ENCODE measurements at regions not wholly inside any gene's neighbourhood (a gene's known extent, or its start where the extent isn't known, plus 50 kb on each side); places are given as distances from the start of the nearest gene placed in this dataset.

DNA sequence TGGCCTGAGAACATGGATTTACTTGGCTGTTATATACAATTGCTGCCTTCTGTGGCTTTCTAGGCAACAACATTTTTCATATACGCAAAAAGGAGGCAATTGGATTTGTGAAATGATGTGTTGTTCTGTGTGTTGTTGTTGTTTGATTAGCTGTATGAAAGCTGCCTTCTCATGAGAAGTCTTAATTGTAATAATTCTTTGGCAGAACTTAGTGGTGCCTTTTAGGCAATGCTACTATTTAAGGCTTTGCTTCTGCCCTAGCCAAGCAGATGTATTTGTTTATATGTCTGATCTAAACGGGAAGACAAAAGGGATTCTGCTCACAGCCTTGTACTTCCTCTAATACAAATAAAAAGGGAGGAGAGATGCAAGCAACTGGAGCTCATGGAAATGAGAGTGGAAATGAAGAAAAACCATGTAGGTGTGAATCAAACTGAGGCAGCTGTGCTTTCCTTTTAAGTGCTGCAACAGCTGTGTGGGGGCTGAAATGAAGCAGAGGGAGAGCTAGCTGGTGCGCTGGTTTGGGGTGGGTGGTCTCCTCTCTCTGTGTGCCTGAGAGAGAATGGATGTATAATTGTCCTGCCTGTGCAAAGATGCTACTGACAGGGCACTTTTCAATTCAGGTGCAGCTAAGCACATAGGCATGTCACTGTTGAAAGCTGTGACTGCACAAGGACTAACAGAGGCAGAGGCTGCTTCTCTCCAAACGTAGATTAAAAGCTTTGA, 386.9 kb upstream of the MAN1A1 start:
- Mint-ChIP-seq H3K4me3 (no peak overlapping the region), H3K4me1 (peaks cover 10% of the 10 kb centered on the region), H3K27me3 (ENCODE audit: low read depth) (no peaks in the 10 kb centered on the region), H3K36me3 (ENCODE audit: low read depth) (no peaks in the 10 kb centered on the region), H3K9me3 (no peaks in the 10 kb centered on the region), H3K27ac (no peak overlapping the region)
- TF ChIP-seq, protein P1, sequence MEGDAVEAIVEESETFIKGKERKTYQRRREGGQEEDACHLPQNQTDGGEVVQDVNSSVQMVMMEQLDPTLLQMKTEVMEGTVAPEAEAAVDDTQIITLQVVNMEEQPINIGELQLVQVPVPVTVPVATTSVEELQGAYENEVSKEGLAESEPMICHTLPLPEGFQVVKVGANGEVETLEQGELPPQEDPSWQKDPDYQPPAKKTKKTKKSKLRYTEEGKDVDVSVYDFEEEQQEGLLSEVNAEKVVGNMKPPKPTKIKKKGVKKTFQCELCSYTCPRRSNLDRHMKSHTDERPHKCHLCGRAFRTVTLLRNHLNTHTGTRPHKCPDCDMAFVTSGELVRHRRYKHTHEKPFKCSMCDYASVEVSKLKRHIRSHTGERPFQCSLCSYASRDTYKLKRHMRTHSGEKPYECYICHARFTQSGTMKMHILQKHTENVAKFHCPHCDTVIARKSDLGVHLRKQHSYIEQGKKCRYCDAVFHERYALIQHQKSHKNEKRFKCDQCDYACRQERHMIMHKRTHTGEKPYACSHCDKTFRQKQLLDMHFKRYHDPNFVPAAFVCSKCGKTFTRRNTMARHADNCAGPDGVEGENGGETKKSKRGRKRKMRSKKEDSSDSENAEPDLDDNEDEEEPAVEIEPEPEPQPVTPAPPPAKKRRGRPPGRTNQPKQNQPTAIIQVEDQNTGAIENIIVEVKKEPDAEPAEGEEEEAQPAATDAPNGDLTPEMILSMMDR (IDR thresholded peaks at IDR 0.05; ENCODE audit: unreplicated experiment in 3 of 3), result no peak

DNA sequence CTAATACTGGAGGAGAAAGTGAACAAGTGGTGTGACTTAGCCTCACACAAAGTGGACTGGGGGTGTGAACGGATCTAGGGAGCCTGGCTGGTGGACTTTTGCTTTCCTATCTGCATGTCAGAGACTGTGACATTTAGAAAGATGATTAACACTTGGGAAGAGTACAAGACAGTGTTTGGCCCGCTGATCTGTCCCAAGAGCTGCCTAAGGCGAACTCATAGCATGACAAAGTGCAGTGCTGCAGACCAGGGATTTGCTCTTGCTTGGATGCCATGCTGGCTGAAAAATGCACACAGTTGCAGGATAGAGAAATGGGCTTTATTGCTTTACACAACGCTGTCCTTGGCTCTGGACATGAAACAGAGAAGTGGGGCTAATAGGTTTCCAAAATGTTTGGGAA, 386.0 kb upstream of the MAN1A1 start:
- H3K9me3 Mint-ChIP-seq, result no peaks in the 10 kb centered on the region

DNA sequence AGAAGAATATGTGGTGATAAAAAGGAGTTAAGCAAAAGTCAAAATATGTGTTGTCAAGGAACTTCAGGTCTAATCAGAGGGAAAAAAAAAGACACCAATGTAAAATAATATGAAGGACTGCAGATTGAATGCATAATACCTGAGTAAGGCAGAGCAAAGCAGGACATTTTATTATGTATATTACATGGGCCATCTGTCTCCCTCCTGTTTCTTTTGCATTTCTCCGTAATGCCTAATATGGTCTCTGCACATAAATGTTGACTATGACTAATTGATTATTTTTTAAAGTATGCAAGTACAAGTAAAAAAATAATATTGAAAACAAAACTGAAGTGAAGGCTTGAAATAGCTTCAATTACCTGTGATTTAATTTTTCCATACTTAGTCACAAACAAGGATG, 384.7 kb upstream of the MAN1A1 start:
- Mint-ChIP-seq H3K4me1 (peaks cover 10% of the 10 kb centered on the region), H3K27ac (no peak overlapping the region), H3K36me3 (ENCODE audit: low read depth) (no peaks in the 10 kb centered on the region), H3K9me3 (no peaks in the 10 kb centered on the region), H3K4me3 (no peak overlapping the region), H3K27me3 (ENCODE audit: low read depth) (no peaks in the 10 kb centered on the region)
- TF ChIP-seq, protein P1 (IDR thresholded peaks at IDR 0.05; ENCODE audit: unreplicated experiment in 3 of 3), result no peak

More for the DNA sequence above, 386.0 kb upstream of the MAN1A1 start:
- peaks cover 10% of the 10 kb centered on the region for H3K4me1 Mint-ChIP-seq
- H3K36me3 Mint-ChIP-seq (ENCODE audit: low read depth), result no peaks in the 10 kb centered on the region
- no peak overlapping the region for H3K4me3 Mint-ChIP-seq
- TF ChIP-seq, protein P1 (IDR thresholded peaks at IDR 0.05; ENCODE audit: unreplicated experiment in 3 of 3), result no peak
- no peaks in the 10 kb centered on the region for H3K27me3 Mint-ChIP-seq (ENCODE audit: low read depth)
- no peak overlapping the region for H3K27ac Mint-ChIP-seq

DNA sequence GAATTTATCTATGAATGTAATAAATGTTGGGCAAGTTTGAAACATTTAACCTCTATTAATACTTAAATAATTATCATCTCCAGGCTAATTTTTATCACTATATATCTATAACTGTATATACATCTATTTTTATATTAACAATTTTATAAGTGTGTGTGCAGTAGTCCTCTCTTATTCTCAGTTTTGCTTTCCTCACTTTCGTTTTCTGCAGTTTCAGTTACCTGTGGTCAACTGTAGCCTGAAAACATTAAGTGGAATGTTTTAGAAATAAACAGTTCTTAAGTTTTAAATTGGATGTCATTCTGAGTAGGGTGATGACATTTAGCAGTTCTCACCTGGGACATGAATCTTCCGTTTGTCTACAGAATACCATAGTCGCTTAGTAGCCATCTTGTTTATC, 379.4 kb upstream of the MAN1A1 start:
- Mint-ChIP-seq H3K9me3 (peaks cover 3% of the 10 kb centered on the region), H3K27me3 (ENCODE audit: low read depth) (no peaks in the 10 kb centered on the region), H3K4me1 (no peaks in the 10 kb centered on the region), H3K36me3 (ENCODE audit: low read depth) (no peaks in the 10 kb centered on the region), H3K4me3 (no peak overlapping the region), H3K27ac (no peak overlapping the region)
- TF ChIP-seq, protein P1 (IDR thresholded peaks at IDR 0.05; ENCODE audit: unreplicated experiment in 3 of 3), result no peak

DNA sequence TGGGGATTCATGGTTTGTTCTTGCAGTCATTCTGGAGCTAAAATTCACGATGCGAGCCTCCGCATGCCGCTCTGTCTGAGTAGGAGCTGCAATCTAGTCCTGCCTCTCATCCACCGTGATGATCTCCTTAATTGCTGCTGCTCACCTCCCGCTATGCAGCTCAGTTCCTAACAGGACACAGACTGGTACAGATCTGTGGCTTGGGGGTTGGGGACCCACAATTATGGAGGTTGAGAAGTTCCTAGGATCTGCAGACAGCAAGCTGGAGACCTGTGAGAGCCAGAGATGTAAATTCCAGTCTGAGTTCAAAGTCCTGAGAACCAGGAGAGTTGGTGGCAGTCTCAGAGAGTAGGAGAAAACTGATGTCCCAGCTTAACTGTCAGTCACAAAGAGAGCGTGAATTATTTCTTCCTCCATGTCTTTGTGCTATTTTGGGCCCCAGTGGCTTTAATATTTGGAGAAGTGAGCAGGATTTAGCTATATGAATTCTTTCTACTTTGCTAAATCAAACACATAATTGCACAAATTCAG, 378.7 kb upstream of the MAN1A1 start:
- TF ChIP-seq, protein P1 (IDR thresholded peaks at IDR 0.05; ENCODE audit: unreplicated experiment in 3 of 3), result no peak
- peaks cover 3% of the 10 kb centered on the region for H3K9me3 Mint-ChIP-seq
- no peaks in the 10 kb centered on the region for H3K4me1 Mint-ChIP-seq
- no peaks in the 10 kb centered on the region for H3K36me3 Mint-ChIP-seq (ENCODE audit: low read depth)
- no peak overlapping the region for H3K27ac Mint-ChIP-seq
- H3K27me3 Mint-ChIP-seq (ENCODE audit: low read depth), result no peaks in the 10 kb centered on the region
- no peak overlapping the region for H3K4me3 Mint-ChIP-seq
